ENCODE measurements at regions not wholly inside any gene's neighbourhood (a gene's known extent, or its start where the extent isn't known, plus 50 kb on each side); places are given as distances from the start of the nearest gene placed in this dataset.
A peak's percentile ranks its signal among the peaks of the same experiment; 100 is the strongest.

- peak; percentile 46 to 73 (median 68) for DNase-seq
- WGBS (ENCODE audit: insufficient coverage): 92% methylated on average over 20 of the region's 27 CpGs
- POLR2A ChIA-PET: interaction anchor here (0.5 to 1.1 kb wide), 2 partner anchors 15 to 272 kb away, joined by 3 to 4 read pairs; no protein-coding TSS in a partner anchor
- no peaks in the 10 kb centered on the region for H3K9me3 ChIP-seq (ENCODE audit: control extremely low read depth in 1 of 5, control insufficient read depth in 4 of 5, insufficient read depth in 2 of 5, low read depth in 1 of 5, low read length in 4 of 5)
- peaks cover 0 to 18% (median 4%) of the 10 kb centered on the region in 4 experiments for H3K4me1 ChIP-seq (ENCODE audit: control extremely low read depth in 1 of 4, control insufficient read depth in 4 of 4, insufficient read depth in 4 of 4, low read length in 3 of 4)
- no peaks in the 10 kb centered on the region for H3K36me3 ChIP-seq (ENCODE audit: control insufficient read depth in 4 of 4, insufficient read depth in 4 of 4, low read length in 3 of 4)
- CTCF ChIA-PET: interaction anchor here (0.7 to 10.2 kb wide), 15 partner anchors 9 to 274 kb away, joined by 3 to 53 read pairs (median 4); no protein-coding TSS in a partner anchor
- H3K27me3 ChIP-seq (replicated peaks in 2 of 5; ENCODE audit: control insufficient read depth in 4 of 5, insufficient read depth in 5 of 5, low read length in 4 of 5): no peaks in the 10 kb centered on the region
- H3K4me3 ChIP-seq (ENCODE audit: control insufficient read depth in 1 of 7, extremely low read depth in 1 of 7, insufficient read depth in 4 of 7, low read depth in 2 of 7, low read length in 6 of 7): no peak overlapping the region
- no peak overlapping the region for H3K27ac ChIP-seq (ENCODE audit: insufficient read depth in 1 of 2, low read depth in 1 of 2, low read length in 2 of 2, poor library complexity in 1 of 2, severe bottlenecking in 2 of 2)
Measured at GRCh38 chr2:9770308-9771100, 72.8 kb upstream of the TAF1B start.

- no peak overlapping the region for H3K27ac ChIP-seq (ENCODE audit: insufficient read depth in 1 of 2, low read depth in 1 of 2, low read length in 2 of 2, poor library complexity in 1 of 2, severe bottlenecking in 2 of 2)
- H3K4me1 ChIP-seq (ENCODE audit: control extremely low read depth in 1 of 4, control insufficient read depth in 4 of 4, insufficient read depth in 4 of 4, low read length in 3 of 4): peaks cover 0 to 12% (median 4%) of the 10 kb centered on the region in 4 experiments
- CTCF ChIA-PET: interaction anchor here (0.7 to 10.2 kb wide), 10 partner anchors 9 to 42 kb away, joined by 3 to 53 read pairs (median 8); no protein-coding TSS in a partner anchor
- H3K36me3 ChIP-seq (ENCODE audit: control insufficient read depth in 4 of 4, insufficient read depth in 4 of 4, low read length in 3 of 4): no peaks in the 10 kb centered on the region
- POLR2A ChIA-PET: interaction anchor here (1.1 kb wide), 1 partner anchor 16 kb away, joined by 4 read pairs; no protein-coding TSS in a partner anchor
- 83% methylated on average over 2 of the region's 5 CpGs for WGBS (ENCODE audit: insufficient coverage)
- no peaks in the 10 kb centered on the region for H3K9me3 ChIP-seq (ENCODE audit: control extremely low read depth in 1 of 5, control insufficient read depth in 4 of 5, insufficient read depth in 2 of 5, low read depth in 1 of 5, low read length in 4 of 5)
- H3K27me3 ChIP-seq (replicated peaks in 2 of 5; ENCODE audit: control insufficient read depth in 4 of 5, insufficient read depth in 5 of 5, low read length in 4 of 5): no peaks in the 10 kb centered on the region
- no peak overlapping the region for H3K4me3 ChIP-seq (ENCODE audit: control insufficient read depth in 1 of 7, extremely low read depth in 1 of 7, insufficient read depth in 4 of 7, low read depth in 2 of 7, low read length in 6 of 7)
- DNase-seq: no peak
Measured at GRCh38 chr2:9771101-9771449, 72.2 kb upstream of the TAF1B start.

DNA sequence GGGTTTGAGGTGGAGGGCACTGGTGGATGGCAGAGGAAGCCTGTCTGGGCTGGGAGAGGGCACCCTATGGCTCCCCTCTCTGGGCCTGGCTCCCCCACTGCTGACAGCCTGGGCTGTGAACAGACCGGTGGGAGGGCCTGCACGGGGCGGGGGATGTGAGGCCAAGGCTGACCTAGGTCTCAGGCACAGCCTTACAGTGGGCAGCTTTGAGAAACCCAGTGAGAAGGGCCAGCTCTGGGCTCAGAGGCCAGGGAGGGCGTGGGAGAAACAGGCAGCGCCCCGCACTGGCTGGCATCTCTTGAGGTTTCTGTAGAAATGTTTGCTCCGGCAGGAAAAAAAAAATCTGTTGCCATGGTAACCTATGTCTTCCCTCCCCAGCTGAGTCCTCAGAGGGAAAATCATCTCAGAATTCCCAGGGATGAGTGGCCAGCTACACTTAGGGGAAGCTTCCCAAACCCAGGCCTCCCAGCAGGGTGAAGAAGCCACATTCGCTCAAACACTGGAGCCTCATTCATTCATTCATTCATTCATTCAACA is 71.7 kb upstream of the TAF1B start:
- POLR2A ChIA-PET: interaction anchor here (1.1 kb wide), 1 partner anchor 16 kb away, joined by 4 read pairs; no protein-coding TSS in a partner anchor
- DNase-seq: no peak

DNA sequence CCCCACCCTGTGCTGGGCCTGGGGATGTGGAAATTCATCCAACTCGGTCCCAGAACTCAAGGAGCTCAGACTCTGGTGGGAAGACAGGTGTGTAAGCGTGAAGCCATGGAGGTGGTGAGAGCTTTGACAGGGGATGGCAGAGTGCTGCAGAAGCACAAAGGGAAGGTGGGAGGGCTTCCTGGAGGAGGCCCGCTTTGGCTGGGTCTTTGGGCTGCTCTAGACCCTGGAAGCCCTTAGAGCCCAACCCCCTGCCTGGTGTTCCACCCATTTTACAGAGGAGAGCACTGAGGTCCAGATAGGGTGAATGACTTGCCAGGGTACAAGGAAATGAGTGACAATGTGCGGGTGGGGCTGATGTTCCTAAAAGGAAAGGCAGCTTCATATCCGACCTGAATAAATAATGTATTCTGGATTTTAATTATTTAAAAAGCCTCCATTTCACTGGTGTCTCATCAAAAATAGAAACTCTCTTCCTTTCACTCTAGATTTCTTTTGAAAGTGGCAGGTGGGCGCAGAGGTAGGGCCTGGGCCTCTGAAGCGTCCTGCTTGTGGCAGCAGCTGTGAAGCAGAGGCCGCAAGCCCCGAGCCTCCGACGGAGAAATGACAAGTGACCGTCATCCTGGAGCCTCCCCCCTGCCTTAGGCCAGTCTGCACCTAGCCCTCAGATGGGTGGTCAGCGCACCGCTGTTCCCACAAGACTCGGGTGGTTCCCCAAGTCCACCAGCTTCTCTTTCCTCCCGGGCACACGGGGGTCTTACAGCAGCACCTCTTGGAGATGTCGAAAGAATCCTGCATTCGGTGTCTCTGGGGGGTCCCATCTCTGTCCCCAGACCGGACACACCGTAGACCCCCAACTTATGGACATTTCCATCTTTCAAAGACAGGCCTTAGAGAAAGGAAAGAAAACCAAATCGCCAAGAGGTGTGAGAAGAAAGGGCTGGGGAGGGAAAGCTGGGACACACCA is 71.0 kb upstream of the TAF1B start:
- H3K27ac ChIP-seq (ENCODE audit: insufficient read depth in 1 of 2, low read depth in 1 of 2, low read length in 2 of 2, poor library complexity in 1 of 2, severe bottlenecking in 2 of 2): no peak overlapping the region
- 93% methylated on average over 16 of the region's 22 CpGs for WGBS (ENCODE audit: insufficient coverage)
- POLR2A ChIA-PET: no interaction called here
- H3K36me3 ChIP-seq (ENCODE audit: control insufficient read depth in 4 of 4, insufficient read depth in 4 of 4, low read length in 3 of 4): no peaks in the 10 kb centered on the region
- no peak for DNase-seq
- CTCF ChIA-PET: interaction anchor here (1.6 to 10.2 kb wide), 6 partner anchors 10 to 28 kb away, joined by 4 to 53 read pairs (median 8); no protein-coding TSS in a partner anchor
- peaks cover 0 to 2% (median 0%) of the 10 kb centered on the region in 4 experiments for H3K4me1 ChIP-seq (ENCODE audit: control extremely low read depth in 1 of 4, control insufficient read depth in 4 of 4, insufficient read depth in 4 of 4, low read length in 3 of 4)
- H3K9me3 ChIP-seq (ENCODE audit: control extremely low read depth in 1 of 5, control insufficient read depth in 4 of 5, insufficient read depth in 2 of 5, low read depth in 1 of 5, low read length in 4 of 5): no peaks in the 10 kb centered on the region
- H3K27me3 ChIP-seq (replicated peaks in 2 of 5; ENCODE audit: control insufficient read depth in 4 of 5, insufficient read depth in 5 of 5, low read length in 4 of 5): no peaks in the 10 kb centered on the region
- H3K4me3 ChIP-seq (ENCODE audit: control insufficient read depth in 1 of 7, extremely low read depth in 1 of 7, insufficient read depth in 4 of 7, low read depth in 2 of 7, low read length in 6 of 7): no peak overlapping the region

More for the DNA sequence above, 71.7 kb upstream of the TAF1B start:
- Histone ChIP-seq H3K27me3 (replicated peaks in 2 of 5; ENCODE audit: control insufficient read depth in 4 of 5, insufficient read depth in 5 of 5, low read length in 4 of 5) (no peaks in the 10 kb centered on the region), H3K4me1 (ENCODE audit: control extremely low read depth in 1 of 4, control insufficient read depth in 4 of 4, insufficient read depth in 4 of 4, low read length in 3 of 4) (peaks cover 0 to 7% (median 2%) of the 10 kb centered on the region in 4 experiments), H3K36me3 (ENCODE audit: control insufficient read depth in 4 of 4, insufficient read depth in 4 of 4, low read length in 3 of 4) (no peaks in the 10 kb centered on the region), H3K9me3 (ENCODE audit: control extremely low read depth in 1 of 5, control insufficient read depth in 4 of 5, insufficient read depth in 2 of 5, low read depth in 1 of 5, low read length in 4 of 5) (no peaks in the 10 kb centered on the region), H3K27ac (ENCODE audit: insufficient read depth in 1 of 2, low read depth in 1 of 2, low read length in 2 of 2, poor library complexity in 1 of 2, severe bottlenecking in 2 of 2) (no peak overlapping the region), H3K4me3 (ENCODE audit: control insufficient read depth in 1 of 7, extremely low read depth in 1 of 7, insufficient read depth in 4 of 7, low read depth in 2 of 7, low read length in 6 of 7) (no peak overlapping the region)
- CTCF ChIA-PET: interaction anchor here (1.6 to 10.2 kb wide), 6 partner anchors 10 to 28 kb away, joined by 4 to 53 read pairs (median 8); no protein-coding TSS in a partner anchor
- WGBS (ENCODE audit: insufficient coverage): 83% methylated on average over 8 of the region's 8 CpGs

DNA sequence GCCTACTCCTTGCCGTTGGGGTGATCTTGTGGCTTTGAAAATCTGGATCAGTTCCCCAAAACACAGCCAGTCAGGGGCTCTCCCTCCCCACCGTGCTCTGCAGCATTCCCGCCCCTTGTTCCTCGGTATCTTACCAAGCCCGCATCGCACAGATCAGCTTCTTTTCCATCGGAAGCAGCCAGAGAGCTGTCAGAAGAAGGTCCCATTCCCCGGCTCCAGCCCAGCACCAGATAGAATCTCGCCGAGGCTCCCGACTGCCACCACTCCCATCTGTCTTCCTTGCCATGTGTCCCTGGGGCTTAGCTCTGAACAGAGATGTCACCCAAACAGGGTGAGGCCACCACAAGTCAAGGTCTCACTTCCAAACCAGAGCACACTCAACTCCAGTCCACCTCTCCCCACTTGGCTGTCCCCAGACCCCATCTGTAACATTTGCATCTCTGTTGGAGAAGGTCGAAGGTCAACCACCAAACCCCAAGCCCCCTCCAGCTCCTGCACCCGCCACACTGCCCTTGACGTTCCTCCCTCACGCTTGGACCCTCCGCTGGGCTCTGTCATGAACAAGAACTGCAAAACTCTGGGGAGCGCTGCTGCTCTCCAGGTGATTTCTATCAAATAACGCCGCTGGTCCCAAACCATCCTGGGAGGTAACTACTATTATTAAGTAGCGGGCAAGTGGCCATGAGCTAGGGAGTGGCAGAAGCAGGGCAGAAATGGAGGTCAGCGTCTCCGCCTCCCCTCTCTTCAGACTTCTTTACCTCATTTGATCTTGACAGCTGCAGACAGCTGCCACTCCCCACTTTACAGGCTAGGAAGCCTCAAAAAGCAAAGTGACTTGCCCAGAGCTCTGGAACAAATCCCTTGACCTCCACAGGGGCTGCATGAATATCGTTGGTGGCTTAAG is 70.0 kb upstream of the TAF1B start:
- CTCF ChIA-PET: interaction anchor here (1.6 to 10.2 kb wide), 3 partner anchors 9 to 27 kb away, joined by 4 to 53 read pairs (median 9); no protein-coding TSS in a partner anchor
- no peaks in the 10 kb centered on the region for H3K36me3 ChIP-seq (ENCODE audit: control insufficient read depth in 4 of 4, insufficient read depth in 4 of 4, low read length in 3 of 4)
- no peak overlapping the region for H3K27ac ChIP-seq (ENCODE audit: insufficient read depth in 1 of 2, low read depth in 1 of 2, low read length in 2 of 2, poor library complexity in 1 of 2, severe bottlenecking in 2 of 2)
- no peaks in the 10 kb centered on the region for H3K4me1 ChIP-seq (ENCODE audit: control extremely low read depth in 1 of 4, control insufficient read depth in 4 of 4, insufficient read depth in 4 of 4, low read length in 3 of 4)
- DNase-seq: no peak
- H3K27me3 ChIP-seq (replicated peaks in 2 of 5; ENCODE audit: control insufficient read depth in 4 of 5, insufficient read depth in 5 of 5, low read length in 4 of 5): no peaks in the 10 kb centered on the region
- H3K4me3 ChIP-seq (ENCODE audit: control insufficient read depth in 1 of 7, extremely low read depth in 1 of 7, insufficient read depth in 4 of 7, low read depth in 2 of 7, low read length in 6 of 7): no peak overlapping the region
- no peaks in the 10 kb centered on the region for H3K9me3 ChIP-seq (ENCODE audit: control extremely low read depth in 1 of 5, control insufficient read depth in 4 of 5, insufficient read depth in 2 of 5, low read depth in 1 of 5, low read length in 4 of 5)
- 91% methylated on average over 20 of the region's 23 CpGs for WGBS (ENCODE audit: insufficient coverage)
- POLR2A ChIA-PET: interaction anchor here (0.5 kb wide), 1 partner anchor 1475 kb away, joined by 3 read pairs; no protein-coding TSS in a partner anchor

DNA sequence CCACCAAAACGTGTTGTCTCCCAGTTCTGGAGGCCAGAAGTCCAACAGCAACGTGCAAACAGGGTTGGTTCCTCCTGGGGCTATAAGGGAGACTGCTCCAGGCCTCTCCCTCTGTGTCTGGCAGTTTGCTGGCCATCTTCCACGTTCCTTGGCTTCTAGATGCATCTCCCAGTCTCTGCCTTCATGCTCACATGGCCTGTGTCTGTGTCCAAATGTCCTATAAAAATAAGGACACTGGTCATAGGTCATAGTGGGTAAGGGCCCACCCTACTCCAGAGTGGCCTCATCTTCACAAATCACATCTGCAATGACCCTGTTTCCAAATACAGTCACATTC is 69.4 kb upstream of the TAF1B start:
- H3K4me1 ChIP-seq (ENCODE audit: control extremely low read depth in 1 of 4, control insufficient read depth in 4 of 4, insufficient read depth in 4 of 4, low read length in 3 of 4): no peaks in the 10 kb centered on the region
- no peaks in the 10 kb centered on the region for H3K27me3 ChIP-seq (replicated peaks in 2 of 5; ENCODE audit: control insufficient read depth in 4 of 5, insufficient read depth in 5 of 5, low read length in 4 of 5)
- 65% methylated on average over 3 of the region's 3 CpGs for WGBS (ENCODE audit: insufficient coverage)
- H3K27ac ChIP-seq (ENCODE audit: insufficient read depth in 1 of 2, low read depth in 1 of 2, low read length in 2 of 2, poor library complexity in 1 of 2, severe bottlenecking in 2 of 2): no peak overlapping the region
- no peak for DNase-seq
- POLR2A ChIA-PET: no interaction called here
- CTCF ChIA-PET: interaction anchor here (2.9 to 10.2 kb wide), 2 partner anchors 16 to 26 kb away, joined by 9 to 53 read pairs; no protein-coding TSS in a partner anchor
- no peaks in the 10 kb centered on the region for H3K9me3 ChIP-seq (ENCODE audit: control extremely low read depth in 1 of 5, control insufficient read depth in 4 of 5, insufficient read depth in 2 of 5, low read depth in 1 of 5, low read length in 4 of 5)
- no peaks in the 10 kb centered on the region for H3K36me3 ChIP-seq (ENCODE audit: control insufficient read depth in 4 of 4, insufficient read depth in 4 of 4, low read length in 3 of 4)
- no peak overlapping the region for H3K4me3 ChIP-seq (ENCODE audit: control insufficient read depth in 1 of 7, extremely low read depth in 1 of 7, insufficient read depth in 4 of 7, low read depth in 2 of 7, low read length in 6 of 7)
